NCI-H1417 (cell line): ENCODE measurements at regions not wholly inside any gene's neighbourhood (a gene's known extent, or its start where the extent isn't known, plus 50 kb on each side); places are given as distances from the start of the nearest gene placed in this dataset.
A peak's percentile ranks its signal among the peaks of the same experiment; 100 is the strongest.

Experiments
- DNase-seq, 3 experiments: peaks; one replicate each; lab custom pipeline; 2025; lab: John Stamatoyannopoulos, UW

GRCh38 chr4:54152846-54153600 is 53.1 kb downstream of the GSX2 start:
- no peak for DNase-seq

GRCh38 chr4:54155936-54156335 is 56.0 kb downstream of the GSX2 start:
- DNase-seq: peak in 1 of 3 experiments; percentile 46

- DNase-seq: no peak
These were observed 57.6 kb downstream of the GSX2 start for GRCh38 chr4:54157606-54158005.

- DNase-seq: no peak
These were observed 59.6 kb downstream of the GSX2 start for GRCh38 chr4:54159543-54159942.

GRCh38 chr4:54165011-54165410 is 64.1 kb upstream of the PDGFRA start:
- no peak for DNase-seq

GRCh38 chr4:54165438-54165837 is 63.7 kb upstream of the PDGFRA start:
- DNase-seq: no peak

- DNase-seq: no peak
These were observed 61.6 kb upstream of the PDGFRA start for GRCh38 chr4:54167508-54167907.

GRCh38 chr4:54169176-54169575 is 59.9 kb upstream of the PDGFRA start:
- DNase-seq: no peak

GRCh38 chr4:54172156-54172555 is 56.9 kb upstream of the PDGFRA start:
- DNase-seq: no peak

- DNase-seq: no peak
These were observed 55.7 kb upstream of the PDGFRA start for GRCh38 chr4:54173281-54173912.

- no peak for DNase-seq
These were observed 52.9 kb upstream of the PDGFRA start for GRCh38 chr4:54176202-54176601.
